Naive thymus-derived CD4-positive, alpha-beta T cell (primary cell): ENCODE measurements at regions not wholly inside any gene's neighbourhood (a gene's known extent, or its start where the extent isn't known, plus 50 kb on each side); places are given as distances from the start of the nearest gene placed in this dataset.
"Not testable (repeated sequence)": the region's sequence is repeated elsewhere in the genome, so short reads cannot be mapped to it uniquely, and the experiment has no call there.

ENCODE experiments used
- ATAC-seq: fragments of 150-1000 bp; cut with Tn5 transposase; 2 replicates; pipeline ENCODE4 v1.10.0; 2021; ENCODE audit warnings: mild to moderate bottlenecking, moderate library complexity
- CTCF ChIA-PET: fragments of 350-600 bp; sonication (Branson Sonifier 250); formaldehyde crosslinking; loops from one replicate; lab custom pipeline; 2021; ENCODE audit warnings: antibody characterized with exemption; lab: Charles Lee
- POLR2A ChIA-PET: fragments of 350-600 bp; sonication (Branson Sonifier 250); formaldehyde crosslinking; loops from one replicate; lab custom pipeline; 2021; ENCODE audit warnings: antibody characterized with exemption, inconsistent platforms; lab: Charles Lee
- DNase-seq, 9 donors: peaks; one replicate each; pipeline versions ENCODE4 v3.0.0 to v3.0.0-alpha.2; 2020 to 2022; ENCODE audit warnings: mixed read lengths in 1 of 9
- H3K27ac ChIP-seq: one replicate; pipeline ENCODE4 v1.7.0; 2013; ENCODE audit warnings: mild to moderate bottlenecking, low read depth, low read length, moderate library complexity
- H3K27me3 ChIP-seq, 2 donors: one replicate each; pipeline ENCODE4 v1.7.0; 2013; ENCODE audit warnings: low read length in 2 of 2, mild to moderate bottlenecking in 2 of 2, moderate library complexity in 2 of 2; ENCODE audit not compliant: control insufficient read depth in 2 of 2, insufficient read depth in 2 of 2
- H3K36me3 ChIP-seq, 3 experiments: 1 replicate in 2 of 3; 2 replicates in 1 of 3; pipeline ENCODE4 v1.7.0; 2013; ENCODE audit warnings: low read length in 3 of 3, mild to moderate bottlenecking in 3 of 3, moderate library complexity in 1 of 3; ENCODE audit not compliant: insufficient read depth in 3 of 3, control insufficient read depth in 2 of 3
- H3K4me1 ChIP-seq, 2 donors: one replicate each; pipeline ENCODE4 v1.7.0; 2013; ENCODE audit warnings: low read length in 2 of 2, mild to moderate bottlenecking in 2 of 2, moderate library complexity in 1 of 2; ENCODE audit not compliant: control insufficient read depth in 2 of 2, insufficient read depth in 2 of 2
- H3K4me3 ChIP-seq: 2 replicates; pipeline ENCODE4 v1.7.0; 2013; ENCODE audit warnings: mild to moderate bottlenecking, low read length
- H3K9me3 ChIP-seq, 3 experiments: 1 replicate in 2 of 3; 2 replicates in 1 of 3; pipeline ENCODE4 v1.7.0; 2013; ENCODE audit warnings: low read length in 3 of 3; ENCODE audit not compliant: control insufficient read depth in 2 of 3
- H3K27ac Mint-ChIP-seq, 9 donors: one replicate each; pipeline ENCODE4 v1.8.0; 2020 to 2022; ENCODE audit warnings: mixed read lengths in 9 of 9, mild to moderate bottlenecking in 8 of 9, moderate library complexity in 5 of 9, inconsistent platforms in 2 of 9
- H3K27me3 Mint-ChIP-seq, 5 donors: one replicate each; pipeline ENCODE4 v1.8.0; 2021 to 2022; ENCODE audit warnings: mixed read lengths in 5 of 5, mild to moderate bottlenecking in 1 of 5
- H3K36me3 Mint-ChIP-seq, 5 donors: one replicate each; pipeline ENCODE4 v1.8.0; 2020 to 2022; ENCODE audit warnings: mixed read lengths in 5 of 5, mild to moderate bottlenecking in 3 of 5, inconsistent platforms in 1 of 5
- H3K4me1 Mint-ChIP-seq, 7 donors: one replicate each; pipeline ENCODE4 v1.8.0; 2020 to 2022; ENCODE audit warnings: mixed read lengths in 7 of 7, mild to moderate bottlenecking in 3 of 7, inconsistent platforms in 1 of 7
- H3K4me3 Mint-ChIP-seq, 10 donors: one replicate each; pipeline ENCODE4 v1.8.0; 2020 to 2022; ENCODE audit warnings: mild to moderate bottlenecking in 10 of 10, mixed read lengths in 10 of 10, moderate library complexity in 6 of 10, inconsistent platforms in 2 of 10
- H3K9me3 Mint-ChIP-seq, 11 donors: one replicate each; pipeline ENCODE4 v1.8.0; 2020 to 2022; ENCODE audit warnings: mixed read lengths in 11 of 11, mild to moderate bottlenecking in 4 of 11, inconsistent platforms in 1 of 11, moderate library complexity in 1 of 11
- intact Hi-C, 2 donors: fragments of 100-400 bp; cut with micrococcal nuclease; formaldehyde crosslinking; loops; one replicate each; pipeline ENCODE4 v1.15.1; 2023

- POLR2A ChIA-PET = no interaction called here
- no peak for DNase-seq
Observed at GRCh38 chr13:83672612-83673011, 209.7 kb downstream of the SLITRK1 start.

GRCh38 chr13:83667606-83668005 is 214.7 kb downstream of the SLITRK1 start:
- H3K36me3 Mint-ChIP-seq = no peaks in the 10 kb centered on the region
- Histone ChIP-seq H3K36me3 (no peaks in the 10 kb centered on the region), H3K27me3 (no peaks in the 10 kb centered on the region), H3K4me3 (no peak overlapping the region), H3K4me1 (no peaks in the 10 kb centered on the region), H3K9me3 (no peaks in the 10 kb centered on the region), H3K27ac (no peak overlapping the region)
- intact Hi-C loops = no loop called here
- H3K27me3 Mint-ChIP-seq = no peaks in the 10 kb centered on the region
- H3K4me3 Mint-ChIP-seq = no peak overlapping the region
- H3K4me1 Mint-ChIP-seq = no peaks in the 10 kb centered on the region
- ATAC-seq (no peak), DNase-seq (no peak)
- CTCF ChIA-PET = no interaction called here
- H3K9me3 Mint-ChIP-seq = peaks cover 5 to 25% (median 8%) of the 10 kb centered on the region in 11 donors
- POLR2A ChIA-PET = no interaction called here
- H3K27ac Mint-ChIP-seq = no peak overlapping the region

More at GRCh38 chr13:83672612-83673011, 209.7 kb downstream of the SLITRK1 start:
- ATAC-seq = no peak
- H3K27me3 Mint-ChIP-seq = no peaks in the 10 kb centered on the region
- H3K36me3 Mint-ChIP-seq = no peaks in the 10 kb centered on the region
- no peak overlapping the region for H3K4me3 Mint-ChIP-seq
- Histone ChIP-seq H3K4me3 (no peak overlapping the region), H3K27ac (no peak overlapping the region), H3K36me3 (no peaks in the 10 kb centered on the region), H3K27me3 (no peaks in the 10 kb centered on the region), H3K4me1 (no peaks in the 10 kb centered on the region), H3K9me3 (no peaks in the 10 kb centered on the region)
- H3K4me1 Mint-ChIP-seq = no peaks in the 10 kb centered on the region
- CTCF ChIA-PET = no interaction called here
- intact Hi-C loops = no loop called here
- peaks cover 4 to 27% (median 11%) of the 10 kb centered on the region in 11 donors for H3K9me3 Mint-ChIP-seq
- no peak overlapping the region for H3K27ac Mint-ChIP-seq

- Mint-ChIP-seq H3K4me1 (no peaks in the 10 kb centered on the region), H3K9me3 (peaks cover 3 to 26% (median 7%) of the 10 kb centered on the region in 11 donors)
Observed at GRCh38 chr13:83666141-83666540, 216.1 kb downstream of the SLITRK1 start.

GRCh38 chr13:83657281-83657680 is 225.0 kb downstream of the SLITRK1 start:
- no peaks in the 10 kb centered on the region for H3K27me3 ChIP-seq
- ChIA-PET POLR2A (no interaction called here), CTCF (no interaction called here)
- H3K9me3 ChIP-seq = no peaks in the 10 kb centered on the region
- H3K27ac Mint-ChIP-seq = no peak overlapping the region
- ATAC-seq = no peak
- H3K4me3 Mint-ChIP-seq = no peak overlapping the region
- no peak overlapping the region for H3K4me3 ChIP-seq
- H3K27ac ChIP-seq = no peak overlapping the region
- H3K4me1 ChIP-seq = no peaks in the 10 kb centered on the region
- H3K9me3 Mint-ChIP-seq = peaks cover 0 to 24% (median 4%) of the 10 kb centered on the region in 11 donors
- H3K36me3 Mint-ChIP-seq = no peaks in the 10 kb centered on the region
- no peak for DNase-seq
- H3K27me3 Mint-ChIP-seq = no peaks in the 10 kb centered on the region
- H3K4me1 Mint-ChIP-seq = no peaks in the 10 kb centered on the region
- intact Hi-C loops = no loop called here
- H3K36me3 ChIP-seq = no peaks in the 10 kb centered on the region

More at GRCh38 chr13:83666141-83666540, 216.1 kb downstream of the SLITRK1 start:
- ATAC-seq (no peak), DNase-seq (no peak)
- POLR2A ChIA-PET = no interaction called here
- Histone ChIP-seq H3K4me3 (no peak overlapping the region), H3K9me3 (no peaks in the 10 kb centered on the region), H3K27ac (no peak overlapping the region), H3K27me3 (no peaks in the 10 kb centered on the region), H3K4me1 (no peaks in the 10 kb centered on the region), H3K36me3 (no peaks in the 10 kb centered on the region)
- Mint-ChIP-seq H3K27ac (no peak overlapping the region), H3K27me3 (no peaks in the 10 kb centered on the region), H3K4me3 (no peak overlapping the region), H3K36me3 (no peaks in the 10 kb centered on the region)
- intact Hi-C loops = no loop called here
- CTCF ChIA-PET = no interaction called here

- ATAC-seq, intact Hi-C loops, H3K4me3 Mint-ChIP-seq, H3K4me3 ChIP-seq, H3K27me3 Mint-ChIP-seq, H3K27ac ChIP-seq, H3K4me1 ChIP-seq, H3K27me3 ChIP-seq, H3K4me1 Mint-ChIP-seq, H3K36me3 Mint-ChIP-seq, POLR2A ChIA-PET, H3K36me3 ChIP-seq, CTCF ChIA-PET, H3K27ac Mint-ChIP-seq, H3K9me3 ChIP-seq, DNase-seq: not testable (repeated sequence)
- peaks cover 2 to 50% (median 10%) of the 10 kb centered on the region in 11 donors for H3K9me3 Mint-ChIP-seq
Observed at GRCh38 chr13:83642617-83643016, 239.7 kb downstream of the SLITRK1 start.

- no peak overlapping the region for H3K4me3 Mint-ChIP-seq
- H3K4me1 ChIP-seq = no peaks in the 10 kb centered on the region
- CTCF ChIA-PET = no interaction called here
- H3K27ac ChIP-seq = no peak overlapping the region
- H3K27me3 ChIP-seq = no peaks in the 10 kb centered on the region
- DNase-seq = no peak
- H3K4me3 ChIP-seq = no peak overlapping the region
- peaks cover 0 to 13% (median 3%) of the 10 kb centered on the region in 11 donors for H3K9me3 Mint-ChIP-seq
- intact Hi-C loops = no loop called here
- H3K27me3 Mint-ChIP-seq = no peaks in the 10 kb centered on the region
- POLR2A ChIA-PET = no interaction called here
- H3K36me3 ChIP-seq = no peaks in the 10 kb centered on the region
- no peaks in the 10 kb centered on the region for H3K9me3 ChIP-seq
- ATAC-seq = no peak
- H3K36me3 Mint-ChIP-seq = no peaks in the 10 kb centered on the region
- H3K27ac Mint-ChIP-seq = no peak overlapping the region
- H3K4me1 Mint-ChIP-seq = no peaks in the 10 kb centered on the region
Observed at GRCh38 chr13:83634601-83635000, 247.7 kb downstream of the SLITRK1 start.

GRCh38 chr13:83633746-83634145 is 248.5 kb downstream of the SLITRK1 start:
- H3K9me3 ChIP-seq = no peaks in the 10 kb centered on the region
- POLR2A ChIA-PET = no interaction called here
- no peaks in the 10 kb centered on the region for H3K27me3 ChIP-seq
- no peaks in the 10 kb centered on the region for H3K4me1 Mint-ChIP-seq
- H3K9me3 Mint-ChIP-seq = peaks cover 0 to 6% (median 3%) of the 10 kb centered on the region in 11 donors
- DNase-seq (no peak), ATAC-seq (no peak)
- no peak overlapping the region for H3K27ac ChIP-seq
- CTCF ChIA-PET = no interaction called here
- no peak overlapping the region for H3K4me3 Mint-ChIP-seq
- intact Hi-C loops = no loop called here
- H3K4me3 ChIP-seq = no peak overlapping the region
- H3K36me3 Mint-ChIP-seq = no peaks in the 10 kb centered on the region
- H3K4me1 ChIP-seq = no peaks in the 10 kb centered on the region
- no peaks in the 10 kb centered on the region for H3K27me3 Mint-ChIP-seq
- no peaks in the 10 kb centered on the region for H3K36me3 ChIP-seq
- no peak overlapping the region for H3K27ac Mint-ChIP-seq
